Ishikawa (cell line): ENCODE measurements at regions not wholly inside any gene's neighbourhood (a gene's known extent, or its start where the extent isn't known, plus 50 kb on each side); places are given as distances from the start of the nearest gene placed in this dataset.

ENCODE experiments used
- CEBPB ChIP-seq: IDR thresholded peaks from 2 replicates; pipeline ENCODE4 v1.6.1; 2012
- CREB1 ChIP-seq: IDR thresholded peaks from 2 replicates; pipeline ENCODE4 v1.6.1; 2012; ENCODE audit warnings: low read depth
- EGR1 ChIP-seq: IDR thresholded peaks from 2 replicates; pipeline ENCODE4 v1.6.1; 2012
- EP300 ChIP-seq: IDR thresholded peaks from 2 replicates; pipeline ENCODE4 v1.6.1; 2012; ENCODE audit warnings: borderline replicate concordance
- FOXM1 ChIP-seq: IDR thresholded peaks from 2 replicates; pipeline ENCODE4 v1.6.1; 2012; ENCODE audit warnings: low read depth, borderline replicate concordance
- MAX ChIP-seq: IDR thresholded peaks from 2 replicates; pipeline ENCODE4 v1.6.1; 2012
- NFIC ChIP-seq: IDR thresholded peaks from 2 replicates; pipeline ENCODE4 v1.6.1; 2012
- RAD21 ChIP-seq: IDR thresholded peaks from 2 replicates; pipeline ENCODE4 v1.6.1; 2012; ENCODE audit warnings: low read depth
- REST ChIP-seq: IDR thresholded peaks from 2 replicates; pipeline ENCODE4 v1.6.1; 2012; ENCODE audit warnings: low read depth, mild to moderate bottlenecking
- TAF1 ChIP-seq: IDR thresholded peaks from 2 replicates; pipeline ENCODE4 v1.6.1; 2012; ENCODE audit warnings: low read depth, mild to moderate bottlenecking
- TCF12 ChIP-seq: IDR thresholded peaks from 2 replicates; pipeline ENCODE4 v1.6.1; 2012; ENCODE audit warnings: low read depth
- TEAD4 ChIP-seq: IDR thresholded peaks from 2 replicates; pipeline ENCODE4 v1.6.1; 2012
- USF1 ChIP-seq: IDR thresholded peaks from 2 replicates; pipeline ENCODE4 v1.6.1; 2012
- YY1 ChIP-seq: IDR thresholded peaks from 2 replicates; pipeline ENCODE4 v1.6.1; 2012; ENCODE audit warnings: low read depth
- ZBTB7A ChIP-seq: IDR thresholded peaks from 2 replicates; pipeline ENCODE4 v1.6.1; 2012; ENCODE audit warnings: low read depth

GRCh38 chr4:98828801-98829200 is 100.1 kb downstream of the EIF4E start:
- no peak for TF ChIP-seq TAF1
- TF ChIP-seq RAD21 = peak; percentile 15; the same call in 1 of the 2 replicates

GRCh38 chr4:98827661-98828060 is 101.3 kb downstream of the EIF4E start:
- no peak for TF ChIP-seq CREB1
- TF ChIP-seq EGR1 = no peak

- TF ChIP-seq MAX = no peak
- TF ChIP-seq NFIC = no peak
- TF ChIP-seq RAD21 = no peak
- no peak for TF ChIP-seq TEAD4
- no peak for TF ChIP-seq EP300
- no peak for TF ChIP-seq CEBPB
These were observed 106.8 kb downstream of the EIF4E start for GRCh38 chr4:98822144-98822543.

GRCh38 chr4:98816816-98817215 is 112.1 kb downstream of the EIF4E start:
- TF ChIP-seq EP300 (no peak), TAF1 (no peak), RAD21 (no peak), USF1 (no peak), CREB1 (no peak), TCF12 (no peak), ZBTB7A (no peak)

GRCh38 chr4:98816386-98816785 is 112.5 kb downstream of the EIF4E start:
- no peak for TF ChIP-seq REST
- TF ChIP-seq ZBTB7A = no peak
- no peak for TF ChIP-seq USF1
- no peak for TF ChIP-seq RAD21

- TF ChIP-seq USF1 (no peak), NFIC (no peak), TCF12 (no peak), YY1 (no peak), ZBTB7A (no peak), EP300 (no peak), TAF1 (no peak), CEBPB (no peak), TEAD4 (no peak), CREB1 (no peak), REST (no peak), EGR1 (no peak), RAD21 (no peak), FOXM1 (no peak), MAX (no peak)
These were observed 124.5 kb downstream of the EIF4E start for GRCh38 chr4:98804403-98804802.

GRCh38 chr4:98803251-98803650 is 125.7 kb downstream of the EIF4E start:
- TF ChIP-seq CEBPB = no peak
- TF ChIP-seq MAX = no peak
- no peak for TF ChIP-seq EGR1
- TF ChIP-seq ZBTB7A = no peak
- TF ChIP-seq NFIC = no peak
- TF ChIP-seq USF1 = no peak
- TF ChIP-seq REST = no peak
- no peak for TF ChIP-seq RAD21
- no peak for TF ChIP-seq YY1
- no peak for TF ChIP-seq TCF12
- no peak for TF ChIP-seq CREB1
- TF ChIP-seq EP300 = no peak
- no peak for TF ChIP-seq TEAD4
- TF ChIP-seq FOXM1 = no peak
- no peak for TF ChIP-seq TAF1
